Fibroblast of villous mesenchyme (primary cell): ENCODE measurements at regions not wholly inside any gene's neighbourhood (a gene's known extent, or its start where the extent isn't known, plus 50 kb on each side); places are given as distances from the start of the nearest gene placed in this dataset.
"Not testable (repeated sequence)": the region's sequence is repeated elsewhere in the genome, so short reads cannot be mapped to it uniquely, and the experiment has no call there.

Source experiments
- DNase-seq: peaks from one replicate; pipeline ENCODE4 v3.0.0-alpha.2; 2010; ENCODE audit warnings: low read depth
- H3K4me3 ChIP-seq: 2 replicates; pipeline ENCODE4 v1.5.1; 2011; ENCODE audit warnings: low read depth, mild to moderate bottlenecking, low read length
- CTCF ChIP-seq: IDR thresholded peaks from 2 replicates; pipeline ENCODE4 v1.5.1; 2012; ENCODE audit warnings: low read depth, mild to moderate bottlenecking, low read length; ENCODE audit not compliant: insufficient read depth

DNA sequence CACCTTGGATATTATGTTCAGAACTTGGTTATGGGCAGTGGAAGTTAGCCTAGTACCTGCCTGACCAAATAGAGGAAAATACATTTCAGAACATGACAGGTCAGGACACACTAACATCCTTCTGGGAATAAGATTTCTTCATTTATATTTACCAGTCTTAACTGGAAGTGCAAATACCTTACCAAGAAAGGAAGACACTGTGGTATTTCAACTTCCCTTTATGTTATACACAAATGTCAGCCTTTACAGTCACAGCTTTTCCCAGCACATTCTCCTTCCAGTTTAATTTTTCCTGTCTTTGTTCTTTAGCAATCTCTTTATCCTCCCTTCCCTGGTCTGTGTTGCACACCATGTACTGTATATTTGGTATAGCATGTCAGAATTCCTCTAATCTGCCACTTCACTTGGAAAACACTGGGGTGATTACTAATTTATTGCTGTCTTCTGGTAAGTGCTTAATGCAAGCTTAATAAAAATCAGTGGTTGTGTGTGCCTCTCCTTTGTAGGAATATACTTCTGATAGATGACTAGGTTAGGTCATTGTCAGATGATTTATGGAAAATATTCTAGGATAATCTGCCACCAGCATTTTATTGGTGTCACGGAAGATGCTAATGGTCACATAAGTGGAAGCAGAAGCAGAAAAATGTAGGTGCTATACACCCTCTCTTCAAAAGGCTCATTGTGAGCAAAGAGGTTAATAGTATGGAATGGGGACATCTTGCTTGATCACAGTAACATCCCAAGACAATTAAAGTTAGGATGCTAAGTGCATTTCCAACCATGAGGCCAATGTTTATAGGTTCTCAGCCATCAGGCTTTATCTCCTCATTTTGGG, 124.3 kb upstream of the STARD13 start:
- H3K4me3 ChIP-seq, result no peak overlapping the region
- no peak for TF ChIP-seq CTCF
- peak; percentile 9 for DNase-seq

GRCh38 chr13:33410619-33411018, 125.1 kb upstream of the STARD13 start:
- TF ChIP-seq CTCF, result no peak
- no peak overlapping the region for H3K4me3 ChIP-seq
- no peak for DNase-seq

- no peak for TF ChIP-seq CTCF
- DNase-seq, result no peak
- H3K4me3 ChIP-seq, result no peak overlapping the region
Observed at GRCh38 chr13:33411312-33411711, 125.8 kb upstream of the STARD13 start.

DNA sequence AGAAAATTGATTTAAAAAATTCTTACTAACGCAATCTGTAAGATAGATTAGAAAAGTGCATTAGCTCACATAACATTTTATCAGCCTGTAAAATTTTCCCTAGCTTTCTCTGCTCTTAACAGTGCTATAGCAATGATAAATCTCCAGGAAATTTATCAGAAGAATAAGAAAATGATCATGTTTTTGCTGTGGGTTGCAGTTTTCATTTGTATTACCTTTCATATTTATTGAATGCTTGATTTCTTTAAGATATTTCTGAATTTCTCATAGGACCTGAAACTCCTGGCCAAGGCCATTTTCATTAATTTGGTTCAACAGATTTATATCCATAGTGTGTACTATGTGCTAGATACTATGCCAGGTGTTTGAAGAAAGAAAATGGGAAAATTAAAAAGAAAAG, 130.3 kb upstream of the STARD13 start:
- DNase-seq, result no peak
- H3K4me3 ChIP-seq, result no peak overlapping the region
- TF ChIP-seq CTCF, result no peak

DNA sequence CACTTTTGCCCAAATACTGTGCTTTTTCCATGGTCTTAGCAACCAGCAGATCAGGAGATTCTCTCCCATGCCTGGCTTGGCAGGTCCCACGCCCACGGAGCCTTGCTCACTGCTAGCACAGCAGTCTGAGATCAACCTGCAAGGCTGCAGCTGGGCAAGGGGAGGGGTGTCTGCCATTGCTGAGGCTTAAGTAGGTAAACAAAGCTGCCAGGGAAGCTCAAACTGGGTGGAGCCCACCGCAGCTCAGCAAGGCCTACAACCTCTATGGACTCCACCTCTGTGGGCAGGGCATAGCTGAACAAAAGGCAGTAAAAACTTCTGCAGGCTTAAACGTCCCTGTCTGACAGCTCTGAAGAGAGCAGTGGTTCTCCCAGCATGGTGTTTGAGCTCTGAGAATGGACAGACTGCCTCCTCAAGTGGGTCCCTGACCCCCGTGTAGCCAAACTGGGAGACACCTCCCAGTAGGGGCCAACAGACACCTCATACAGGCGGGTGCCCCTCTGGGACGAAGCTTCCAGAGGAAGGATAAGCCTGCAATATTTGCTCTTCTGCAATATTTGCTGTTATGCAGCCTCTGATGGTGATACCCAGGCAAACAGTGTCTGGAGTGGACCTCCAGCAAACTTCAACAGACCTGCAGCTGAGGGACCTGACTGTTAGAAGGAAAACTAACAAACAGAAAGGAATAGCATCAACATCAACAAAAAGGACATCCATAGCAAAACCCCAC, 132.8 kb upstream of the STARD13 start:
- DNase-seq, H3K4me3 ChIP-seq: not testable (repeated sequence)

DNA sequence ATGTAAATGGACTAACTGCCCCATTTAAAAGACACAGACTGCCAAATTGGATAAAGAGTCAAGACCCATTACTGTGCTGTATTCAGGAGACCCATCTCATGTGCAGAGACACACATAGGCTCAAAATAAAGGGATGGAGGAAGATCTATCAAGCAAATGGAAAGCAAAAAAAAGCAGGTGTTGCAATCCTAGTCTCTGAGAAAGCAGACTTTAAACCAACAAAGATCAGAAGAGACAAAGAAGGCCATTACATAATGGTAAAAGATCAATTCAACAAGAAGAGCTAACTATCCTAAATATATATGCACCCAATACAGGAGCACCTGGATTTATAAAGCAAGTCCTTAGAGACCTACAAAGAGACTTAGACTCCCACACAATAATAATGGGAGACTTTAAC, 134.6 kb upstream of the STARD13 start:
- not testable (repeated sequence) for H3K4me3 ChIP-seq, DNase-seq

DNA sequence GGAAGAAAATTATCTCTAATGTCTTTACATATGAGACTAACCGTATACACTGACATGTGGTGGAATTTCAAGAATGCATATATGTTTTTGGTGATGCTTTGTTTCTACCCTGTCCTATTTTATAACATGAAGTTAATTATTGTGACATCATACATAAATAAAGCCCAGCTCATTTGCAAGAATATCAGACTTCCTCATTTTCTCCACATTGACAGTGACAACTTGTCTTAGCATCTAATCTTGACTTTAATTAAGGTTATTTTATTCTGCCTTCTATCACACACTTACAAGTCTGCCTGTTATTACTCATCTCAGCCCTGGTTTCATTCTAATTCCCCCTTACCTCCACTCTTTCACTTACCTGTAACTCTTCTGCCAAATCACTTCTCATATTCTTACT, 140.6 kb upstream of the STARD13 start:
- H3K4me3 ChIP-seq, result no peak overlapping the region
- DNase-seq, result no peak
- no peak for TF ChIP-seq CTCF

- no peak for TF ChIP-seq CTCF
- DNase-seq, result no peak
- no peak overlapping the region for H3K4me3 ChIP-seq
Observed at GRCh38 chr13:33433316-33433715, 147.8 kb upstream of the STARD13 start.
